ENCODE measurements at regions not wholly inside any gene's neighbourhood (a gene's known extent, or its start where the extent isn't known, plus 50 kb on each side); places are given as distances from the start of the nearest gene placed in this dataset.
"Not testable (repeated sequence)": the region's sequence is repeated elsewhere in the genome, so short reads cannot be mapped to it uniquely, and the experiment has no call there.

- DNase-seq (ENCODE audit: low read depth), result no peak
Measured at GRCh38 chr14:22297376-22297775, 291.6 kb downstream of the DAD1 start.

GRCh38 chr14:22296722-22297121 lies 292.3 kb downstream of the DAD1 start:
- peak; percentile 3 for DNase-seq (ENCODE audit: low read depth)

- no peak for DNase-seq (ENCODE audit: low read depth)
Measured at GRCh38 chr14:22296088-22296487, 292.9 kb downstream of the DAD1 start.

GRCh38 chr14:22291406-22291805 lies 297.6 kb downstream of the DAD1 start:
- DNase-seq (ENCODE audit: low read depth), result no peak

- no peak for DNase-seq (ENCODE audit: low read depth)
Measured at GRCh38 chr14:22289570-22289969, 299.5 kb downstream of the DAD1 start.

GRCh38 chr14:22285991-22286390 lies 303.0 kb downstream of the DAD1 start:
- DNase-seq (ENCODE audit: low read depth), result no peak

- DNase-seq (ENCODE audit: low read depth), result no peak
Measured at GRCh38 chr14:22282949-22283348, 306.1 kb downstream of the DAD1 start.

GRCh38 chr14:22282417-22282816 lies 306.6 kb downstream of the DAD1 start:
- DNase-seq (ENCODE audit: low read depth), result no peak

GRCh38 chr14:22281447-22281874 lies 307.6 kb downstream of the DAD1 start:
- DNase-seq (ENCODE audit: low read depth), result not testable (repeated sequence)

- DNase-seq (ENCODE audit: low read depth), result no peak
Measured at GRCh38 chr14:22280497-22281316, 308.3 kb downstream of the DAD1 start.

GRCh38 chr14:22276913-22277816 lies 311.9 kb downstream of the DAD1 start:
- DNase-seq (ENCODE audit: low read depth), result no peak

GRCh38 chr14:22271838-22272799 lies 316.9 kb downstream of the DAD1 start:
- DNase-seq (ENCODE audit: low read depth), result no peak

GRCh38 chr14:22268875-22269274 lies 320.1 kb downstream of the DAD1 start:
- DNase-seq (ENCODE audit: low read depth), result no peak

GRCh38 chr14:22266683-22267082 lies 322.3 kb downstream of the DAD1 start:
- DNase-seq (ENCODE audit: low read depth), result no peak

- DNase-seq (ENCODE audit: low read depth), result no peak
Measured at GRCh38 chr14:22266142-22266442, 322.9 kb downstream of the DAD1 start.

GRCh38 chr14:22265319-22266141 lies 323.5 kb downstream of the DAD1 start:
- DNase-seq (ENCODE audit: low read depth), result no peak

- no peak for DNase-seq (ENCODE audit: low read depth)
Measured at GRCh38 chr14:22264759-22265158, 324.3 kb downstream of the DAD1 start.

- no peak for DNase-seq (ENCODE audit: low read depth)
Measured at GRCh38 chr14:22263961-22264360, 325.1 kb downstream of the DAD1 start.

GRCh38 chr14:22262881-22263280 lies 326.1 kb downstream of the DAD1 start:
- DNase-seq (ENCODE audit: low read depth), result no peak

GRCh38 chr14:22255017-22255950 lies 333.7 kb downstream of the DAD1 start:
- no peak for DNase-seq (ENCODE audit: low read depth)

All from GM04503 (cell line).